LNCAP (cell line): ENCODE measurements at regions not wholly inside any gene's neighbourhood (a gene's known extent, or its start where the extent isn't known, plus 50 kb on each side); places are given as distances from the start of the nearest gene placed in this dataset.

Source experiments
- CTCF ChIP-seq: fragments of 450-650 bp; IDR thresholded peaks from 2 replicates; pipeline ENCODE4 v1.5.1; 2017; ENCODE audit warnings: mild to moderate bottlenecking

DNA sequence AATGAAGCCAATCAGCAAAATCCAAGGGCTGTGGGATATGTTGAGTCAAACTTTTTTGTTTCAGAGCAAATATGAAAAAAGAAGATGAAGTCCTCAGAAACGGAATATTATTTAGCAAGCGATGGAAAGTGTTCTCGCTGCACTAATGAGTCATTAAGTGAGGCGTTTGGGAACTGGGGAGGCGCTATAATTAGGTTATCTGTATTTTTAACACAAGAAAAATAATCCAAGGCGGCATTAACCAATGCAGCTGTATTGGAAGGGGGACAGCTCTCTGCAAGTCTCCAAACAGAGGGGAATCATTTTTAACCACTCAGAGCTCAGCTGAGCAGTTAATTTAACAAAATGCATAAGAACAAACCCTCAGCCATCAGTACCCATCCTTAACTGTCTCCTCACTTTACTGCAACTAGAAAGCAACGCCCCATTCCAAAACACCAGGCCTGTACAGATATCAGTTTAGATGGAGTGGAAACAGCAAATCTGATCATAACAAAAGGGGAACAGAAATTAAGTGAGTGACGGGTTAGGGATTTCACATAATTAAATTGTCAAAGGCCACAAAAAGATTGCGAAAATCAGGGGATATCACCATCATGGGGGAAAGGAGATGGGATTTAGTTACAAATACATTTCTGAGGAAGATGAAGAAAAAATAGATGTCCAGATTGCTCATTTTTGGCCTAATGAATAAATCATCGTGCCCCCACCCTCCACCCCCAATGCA, 211.0 kb upstream of the TOX3 start:
- TF ChIP-seq CTCF, result no peak

DNA sequence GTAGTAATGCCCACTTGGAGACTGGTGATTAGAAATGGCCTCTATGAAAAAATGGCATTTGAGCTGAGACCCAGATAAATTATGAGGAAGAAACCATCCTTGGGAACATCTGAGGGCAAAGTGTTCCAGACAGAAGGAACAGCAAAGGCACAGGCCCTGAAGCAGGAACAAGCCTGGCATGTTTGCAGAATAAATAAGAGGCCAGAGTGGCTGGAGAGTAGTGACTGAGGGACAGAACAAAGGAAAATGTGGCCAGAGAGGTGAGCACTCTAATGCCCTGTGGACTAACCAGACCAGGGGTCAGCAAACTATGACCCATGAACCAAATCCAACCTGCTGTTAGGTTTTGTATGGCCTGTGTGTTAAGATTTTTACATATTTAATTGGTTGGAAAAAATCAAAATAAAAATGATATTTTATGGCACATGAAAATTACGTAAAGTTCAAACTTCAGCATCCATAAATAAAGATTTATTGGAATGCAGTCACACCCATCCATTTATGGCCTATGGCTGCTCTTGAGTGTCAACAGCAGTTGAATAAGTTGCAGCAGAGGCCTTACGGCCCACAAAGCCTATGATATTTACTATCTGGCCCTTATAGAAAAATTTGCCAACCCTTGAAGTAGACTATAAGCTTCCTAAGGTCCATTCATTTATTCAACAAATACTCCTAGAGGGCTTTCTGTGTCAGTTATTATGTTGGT, 210.0 kb upstream of the TOX3 start:
- TF ChIP-seq CTCF, result no peak

DNA sequence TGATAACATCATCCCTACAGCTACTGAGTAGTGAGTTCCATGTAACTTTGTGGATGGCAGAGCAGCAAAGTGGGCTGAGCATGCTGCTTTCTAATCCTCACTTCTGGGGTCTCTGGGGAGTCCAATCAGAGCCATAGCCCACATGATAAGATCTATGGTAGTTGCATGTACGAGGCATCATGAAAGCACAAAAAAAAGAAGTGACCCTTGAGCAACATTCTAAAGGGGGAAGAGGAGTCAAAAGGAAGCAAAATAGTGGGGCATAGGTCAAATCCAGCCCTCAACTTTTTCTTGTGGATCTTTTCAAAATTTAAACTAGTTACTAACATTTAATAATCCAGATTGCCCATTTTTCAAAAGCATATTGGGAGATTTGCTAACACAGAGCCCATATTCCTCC, 208.5 kb upstream of the TOX3 start:
- no peak for TF ChIP-seq CTCF

GRCh38 chr16:52751035-52751434, 204.1 kb upstream of the TOX3 start:
- TF ChIP-seq CTCF, result no peak

DNA sequence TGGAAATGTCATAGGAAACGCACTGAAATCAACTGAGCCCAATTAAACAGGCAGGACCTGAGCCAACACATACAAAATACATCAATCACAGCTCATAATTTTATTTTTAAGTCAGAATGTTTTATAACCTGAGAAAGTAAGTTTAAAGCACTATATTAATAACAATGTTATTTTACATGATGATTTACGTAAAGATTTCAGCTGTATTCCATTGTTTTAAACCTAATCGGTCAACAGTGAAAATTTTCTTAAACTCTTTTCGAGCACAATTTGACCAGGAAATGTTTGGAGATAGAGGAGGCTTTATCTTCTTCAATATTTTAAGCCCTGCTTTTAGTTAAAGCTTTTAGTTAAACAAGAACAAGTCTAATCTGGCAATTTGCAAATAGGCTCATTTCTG, 201.8 kb upstream of the TOX3 start:
- no peak for TF ChIP-seq CTCF

DNA sequence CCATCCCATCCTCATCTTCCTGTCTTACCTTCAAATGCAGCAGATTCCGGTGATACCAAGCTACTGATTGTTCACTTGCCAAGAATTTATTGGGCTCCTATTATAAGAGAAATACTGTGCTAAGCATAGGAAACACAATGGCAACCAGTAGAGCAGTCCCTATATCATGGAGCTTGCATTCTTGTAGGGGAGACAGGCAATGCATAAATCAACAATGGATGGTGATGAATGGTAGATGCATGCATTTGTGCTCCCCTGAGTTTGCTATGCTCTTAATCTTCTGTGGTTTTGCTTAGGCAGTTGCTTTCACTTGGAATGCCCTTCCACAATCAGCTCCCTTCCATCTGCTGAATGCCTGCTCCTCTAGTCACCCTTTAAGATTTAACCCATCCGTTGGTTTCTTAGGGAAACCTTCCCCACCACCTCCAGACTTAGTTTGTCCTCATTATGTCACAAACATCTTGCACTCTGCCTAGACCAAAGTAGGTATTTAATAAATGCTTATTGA, 200.2 kb upstream of the TOX3 start:
- TF ChIP-seq CTCF, result no peak

DNA sequence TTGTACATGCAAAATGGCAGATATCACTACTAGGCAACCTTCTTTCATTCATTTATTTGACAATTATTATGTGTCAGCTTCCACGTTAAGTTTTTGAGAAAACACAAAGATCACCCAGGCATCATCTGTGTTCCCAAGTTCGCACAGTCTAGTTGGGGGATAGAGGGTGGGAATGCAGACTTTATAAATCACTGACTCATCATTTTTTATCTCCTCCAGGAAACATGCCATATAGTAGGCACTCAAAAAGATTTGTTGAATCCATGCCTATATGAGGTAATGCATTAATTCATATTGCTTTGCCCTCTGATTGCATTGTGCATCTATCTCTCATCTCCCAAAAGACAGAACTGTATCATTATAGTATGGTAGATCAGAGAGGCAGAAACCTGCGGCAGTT, 196.8 kb upstream of the TOX3 start:
- no peak for TF ChIP-seq CTCF
